ENCODE measurements at regions not wholly inside any gene's neighbourhood (a gene's known extent, or its start where the extent isn't known, plus 50 kb on each side); places are given as distances from the start of the nearest gene placed in this dataset.

- H3K36me3 Mint-ChIP-seq (ENCODE audit: insufficient read depth): no peaks in the 10 kb centered on the region
- no peak for DNase-seq (ENCODE audit: low spot score, unreplicated experiment)
- H3K9me3 Mint-ChIP-seq (ENCODE audit: low read depth): no peaks in the 10 kb centered on the region
- no peak overlapping the region for H3K4me3 Mint-ChIP-seq (ENCODE audit: low read depth)
- no peak overlapping the region for H3K27ac Mint-ChIP-seq
- peaks cover 30% of the 10 kb centered on the region for H3K27me3 Mint-ChIP-seq
- peaks cover 1% of the 10 kb centered on the region for H3K4me1 Mint-ChIP-seq (ENCODE audit: low read depth)
- TF ChIP-seq CTCF (IDR thresholded peaks at IDR 0.05; ENCODE audit: unreplicated experiment): no peak
Measured at GRCh38 chr3:10560060-10560861, 54.9 kb upstream of the ATP2B2 start.

- H3K4me1 Mint-ChIP-seq (ENCODE audit: low read depth): peaks cover 1% of the 10 kb centered on the region
- no peaks in the 10 kb centered on the region for H3K9me3 Mint-ChIP-seq (ENCODE audit: low read depth)
- H3K27me3 Mint-ChIP-seq: peaks cover 35% of the 10 kb centered on the region
- H3K36me3 Mint-ChIP-seq (ENCODE audit: insufficient read depth): no peaks in the 10 kb centered on the region
- TF ChIP-seq CTCF (IDR thresholded peaks at IDR 0.05; ENCODE audit: unreplicated experiment): no peak
- H3K4me3 Mint-ChIP-seq (ENCODE audit: low read depth): no peak overlapping the region
- no peak for DNase-seq (ENCODE audit: low spot score, unreplicated experiment)
- no peak overlapping the region for H3K27ac Mint-ChIP-seq
Measured at GRCh38 chr3:10561162-10561945, 56.0 kb upstream of the ATP2B2 start.

GRCh38 chr3:10561946-10562560 is 56.7 kb upstream of the ATP2B2 start:
- H3K9me3 Mint-ChIP-seq (ENCODE audit: low read depth): no peaks in the 10 kb centered on the region
- H3K27ac Mint-ChIP-seq: no peak overlapping the region
- TF ChIP-seq CTCF (IDR thresholded peaks at IDR 0.05; ENCODE audit: unreplicated experiment): no peak
- DNase-seq (ENCODE audit: low spot score, unreplicated experiment): no peak
- H3K4me1 Mint-ChIP-seq (ENCODE audit: low read depth): peaks cover 1% of the 10 kb centered on the region
- peaks cover 37% of the 10 kb centered on the region for H3K27me3 Mint-ChIP-seq
- H3K4me3 Mint-ChIP-seq (ENCODE audit: low read depth): no peak overlapping the region
- H3K36me3 Mint-ChIP-seq (ENCODE audit: insufficient read depth): no peaks in the 10 kb centered on the region

- Mint-ChIP-seq H3K27me3 (peaks cover 35% of the 10 kb centered on the region), H3K4me3 (ENCODE audit: low read depth) (no peak overlapping the region), H3K36me3 (ENCODE audit: insufficient read depth) (no peaks in the 10 kb centered on the region), H3K27ac (no peak overlapping the region), H3K9me3 (ENCODE audit: low read depth) (no peaks in the 10 kb centered on the region), H3K4me1 (ENCODE audit: low read depth) (no peaks in the 10 kb centered on the region)
- DNase-seq (ENCODE audit: low spot score, unreplicated experiment): no peak
- TF ChIP-seq CTCF (IDR thresholded peaks at IDR 0.05; ENCODE audit: unreplicated experiment): no peak
Measured at GRCh38 chr3:10563396-10563795, 58.0 kb upstream of the ATP2B2 start.

- Mint-ChIP-seq H3K27me3 (peaks cover 24% of the 10 kb centered on the region), H3K4me1 (ENCODE audit: low read depth) (no peaks in the 10 kb centered on the region), H3K9me3 (ENCODE audit: low read depth) (no peaks in the 10 kb centered on the region), H3K4me3 (ENCODE audit: low read depth) (no peak overlapping the region), H3K27ac (peak overlapping the region; percentile 51), H3K36me3 (ENCODE audit: insufficient read depth) (no peaks in the 10 kb centered on the region)
- TF ChIP-seq CTCF (IDR thresholded peaks at IDR 0.05; ENCODE audit: unreplicated experiment): no peak
- DNase-seq (ENCODE audit: low spot score, unreplicated experiment): no peak
Measured at GRCh38 chr3:10565814-10566213, 60.4 kb upstream of the ATP2B2 start.
